ENCODE measurements at regions not wholly inside any gene's neighbourhood (a gene's known extent, or its start where the extent isn't known, plus 50 kb on each side); places are given as distances from the start of the nearest gene placed in this dataset.

DNA sequence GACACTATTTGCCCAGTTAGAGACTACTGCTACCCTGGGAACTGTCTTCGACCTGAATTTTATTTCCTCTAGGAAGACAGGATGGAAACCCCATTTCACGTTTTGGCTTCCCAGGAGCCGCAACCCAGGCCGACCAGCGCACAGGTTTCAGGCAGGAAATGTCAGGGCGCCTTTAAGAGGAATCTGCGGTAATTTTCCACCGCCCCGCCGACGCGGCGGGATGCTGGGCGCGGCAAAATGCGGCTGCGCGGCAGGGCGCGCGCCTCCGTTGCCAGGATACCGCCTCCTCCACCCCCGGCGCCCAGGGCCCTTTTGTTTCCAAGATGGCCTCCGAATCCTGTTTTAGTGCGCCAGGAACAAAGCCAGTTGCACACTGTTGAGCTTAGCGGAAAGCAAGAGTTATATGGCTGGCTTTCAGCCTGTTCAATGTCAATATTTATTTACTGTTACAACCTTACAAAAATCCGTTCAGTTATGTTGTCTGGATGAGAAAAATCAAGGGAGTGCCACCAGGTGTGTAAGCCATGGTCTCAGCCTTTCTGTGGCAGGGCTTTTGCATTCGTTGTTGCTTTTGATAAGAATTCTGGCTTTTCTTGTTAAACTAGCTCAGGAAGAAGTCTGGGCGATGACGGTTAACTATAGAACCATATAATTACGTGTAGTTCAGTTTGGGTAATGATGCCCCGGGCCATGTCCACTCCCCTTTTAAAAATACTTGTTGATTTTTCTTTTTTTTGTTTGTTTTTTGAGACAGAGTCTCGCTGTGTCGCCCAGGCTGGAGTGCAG is 79.7 kb upstream of the CHD2 start (continued):
- TF ChIP-seq WIZ (CRISPR knock-in tag; IDR thresholded peaks at IDR 0.05), result 0 out of 2 replicates have a peak, but pooled peaks have one; percentile 16
- TF ChIP-seq FOXK1 (CRISPR knock-in tag; IDR thresholded peaks at IDR 0.05; ENCODE audit: borderline replicate concordance, low read depth), result no peak
- TF ChIP-seq ZFP90 (CRISPR knock-in tag; IDR thresholded peaks at IDR 0.05; ENCODE audit: borderline replicate concordance), result no peak; the same call in 1 of the 2 replicates
- peak; percentile 94 for TF ChIP-seq RBFOX2 (IDR thresholded peaks at IDR 0.05; ENCODE audit: low read depth, low read length)
- TF ChIP-seq HNF4A (CRISPR knock-in tag; IDR thresholded peaks at IDR 0.05), result no peak
- TF ChIP-seq, protein P1, sequence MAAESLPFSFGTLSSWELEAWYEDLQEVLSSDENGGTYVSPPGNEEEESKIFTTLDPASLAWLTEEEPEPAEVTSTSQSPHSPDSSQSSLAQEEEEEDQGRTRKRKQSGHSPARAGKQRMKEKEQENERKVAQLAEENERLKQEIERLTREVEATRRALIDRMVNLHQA (CRISPR knock-in tag; IDR thresholded peaks at IDR 0.05), result no peak
- TF ChIP-seq ZSCAN31 (CRISPR knock-in tag; IDR thresholded peaks at IDR 0.05; ENCODE audit: low read depth), result peak; percentile 83
- peak; percentile 17; the same call in 1 of the 2 replicates for TF ChIP-seq YEATS2 (CRISPR knock-in tag; IDR thresholded peaks at IDR 0.05; ENCODE audit: borderline replicate concordance)
- TF ChIP-seq, protein P2, sequence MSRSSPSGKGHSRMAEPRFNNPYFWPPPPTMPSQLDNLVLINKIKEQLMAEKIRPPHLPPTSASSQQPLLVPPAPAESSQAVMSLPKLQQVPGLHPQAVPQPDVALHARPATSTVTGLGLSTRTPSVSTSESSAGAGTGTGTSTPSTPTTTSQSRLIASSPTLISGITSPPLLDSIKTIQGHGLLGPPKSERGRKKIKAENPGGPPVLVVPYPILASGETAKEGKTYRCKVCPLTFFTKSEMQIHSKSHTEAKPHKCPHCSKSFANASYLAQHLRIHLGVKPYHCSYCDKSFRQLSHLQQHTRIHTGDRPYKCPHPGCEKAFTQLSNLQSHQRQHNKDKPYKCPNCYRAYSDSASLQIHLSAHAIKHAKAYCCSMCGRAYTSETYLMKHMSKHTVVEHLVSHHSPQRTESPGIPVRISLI (CRISPR knock-in tag; IDR thresholded peaks at IDR 0.05; ENCODE audit: borderline replicate concordance), result no peak
- no peak for TF ChIP-seq GPN1 (CRISPR knock-in tag; IDR thresholded peaks at IDR 0.05; ENCODE audit: borderline replicate concordance)
- TF ChIP-seq POGK (CRISPR knock-in tag; conservative IDR thresholded peaks at IDR 0.05), result no peak
- TF ChIP-seq NR2F6 (IDR thresholded peaks at IDR 0.05), result no peak
- TF ChIP-seq NR2F6 (CRISPR knock-in tag; IDR thresholded peaks at IDR 0.05), result no peak
- TF ChIP-seq, protein P3, sequence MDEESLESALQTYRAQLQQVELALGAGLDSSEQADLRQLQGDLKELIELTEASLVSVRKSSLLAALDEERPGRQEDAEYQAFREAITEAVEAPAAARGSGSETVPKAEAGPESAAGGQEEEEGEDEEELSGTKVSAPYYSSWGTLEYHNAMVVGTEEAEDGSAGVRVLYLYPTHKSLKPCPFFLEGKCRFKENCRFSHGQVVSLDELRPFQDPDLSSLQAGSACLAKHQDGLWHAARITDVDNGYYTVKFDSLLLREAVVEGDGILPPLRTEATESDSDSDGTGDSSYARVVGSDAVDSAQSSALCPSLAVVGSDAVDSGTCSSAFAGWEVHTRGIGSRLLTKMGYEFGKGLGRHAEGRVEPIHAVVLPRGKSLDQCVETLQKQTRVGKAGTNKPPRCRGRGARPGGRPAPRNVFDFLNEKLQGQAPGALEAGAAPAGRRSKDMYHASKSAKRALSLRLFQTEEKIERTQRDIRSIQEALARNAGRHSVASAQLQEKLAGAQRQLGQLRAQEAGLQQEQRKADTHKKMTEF (CRISPR knock-in tag; IDR thresholded peaks at IDR 0.05), result peak; percentile 59; the same call in 1 of the 2 replicates
- no peak for TF ChIP-seq MLLT10 (CRISPR knock-in tag; IDR thresholded peaks at IDR 0.05)
- peak; percentile 34; the same call in 1 of the 2 replicates for TF ChIP-seq ZNF605 (CRISPR knock-in tag; IDR thresholded peaks at IDR 0.05)
- no peak for TF ChIP-seq TCF7L2 (IDR thresholded peaks at IDR 0.05; ENCODE audit: low read depth, low read length)
- no peak for TF ChIP-seq ARNT2 (CRISPR knock-in tag; IDR thresholded peaks at IDR 0.05; ENCODE audit: low read depth)
- peak; percentile 51; the same call in 1 of the 2 replicates for TF ChIP-seq ISL2 (CRISPR knock-in tag; IDR thresholded peaks at IDR 0.05)
- no peak; the same call in 1 of the 2 replicates for TF ChIP-seq TFE3 (CRISPR knock-in tag; IDR thresholded peaks at IDR 0.05)
- peak; percentile 73; the same call in 1 of the 2 replicates for TF ChIP-seq THAP9 (CRISPR knock-in tag; IDR thresholded peaks at IDR 0.05; ENCODE audit: borderline replicate concordance)
